Suprapubic skin (tissue), 4 donors: ENCODE measurements at regions not wholly inside any gene's neighbourhood (a gene's known extent, or its start where the extent isn't known, plus 50 kb on each side); places are given as distances from the start of the nearest gene placed in this dataset.

Source experiments
- DNase-seq, 2 donors: peaks; one replicate each; pipeline ENCODE4 v3.0.0-alpha.2; 2019; ENCODE audit warnings: low spot score in 2 of 2
- H3K27ac ChIP-seq: fragments of 200-600 bp; sonication (generic); one replicate; pipeline ENCODE4 v1.5.1; 2019
- H3K27me3 ChIP-seq: fragments of 200-600 bp; sonication (generic); one replicate; pipeline ENCODE4 v1.5.1; 2019
- H3K36me3 ChIP-seq: fragments of 200-600 bp; sonication (generic); one replicate; pipeline ENCODE4 v1.5.1; 2019
- H3K4me1 ChIP-seq: fragments of 200-600 bp; sonication (generic); one replicate; pipeline ENCODE4 v1.5.1; 2019
- H3K4me3 ChIP-seq: fragments of 200-600 bp; sonication (generic); one replicate; pipeline ENCODE4 v1.5.1; 2019; ENCODE audit warnings: mild to moderate bottlenecking
- H3K9me3 ChIP-seq: fragments of 200-600 bp; sonication (generic); one replicate; pipeline ENCODE4 v1.5.1; 2019
- CTCF ChIP-seq, 2 donors: fragments of 200-600 bp in 1 of 2; fragments of 450-650 bp in 1 of 2; sonication (generic) in 1 of 2; IDR thresholded peaks; one replicate each; pipeline ENCODE4 v1.5.1; 2016 to 2019; ENCODE audit warnings: antibody characterized with exemption in 2 of 2, mild to moderate bottlenecking in 1 of 2, moderate library complexity in 1 of 2
- EP300 ChIP-seq: sonication (generic); formaldehyde crosslinking; IDR thresholded peaks from one replicate; pipeline ENCODE4 v1.6.1; 2017; ENCODE audit warnings: antibody characterized with exemption
- POLR2A ChIP-seq, 2 donors: fragments of 450-650 bp; IDR thresholded peaks; one replicate each; pipeline ENCODE4 v1.6.1; 2017; ENCODE audit warnings: antibody characterized with exemption in 2 of 2, mild to moderate bottlenecking in 2 of 2, moderate library complexity in 2 of 2
- POLR2AphosphoS5 ChIP-seq, 3 donors: sonication (generic); formaldehyde crosslinking; IDR thresholded peaks; one replicate each; pipeline ENCODE4 v1.6.1; 2017; ENCODE audit warnings: antibody characterized with exemption in 3 of 3
- WGBS: methylation state at CpG from one replicate; pipeline ENCODE4 v1.1.5; 2018; 5-methylcytosine and 5-hydroxymethylcytosine counted together

GRCh38 chr5:91668261-91668660 is 285.1 kb upstream of the ARRDC3 start:
- no peak for DNase-seq
- H3K4me1 ChIP-seq: no peaks in the 10 kb centered on the region
- 61% methylated on average over 3 of the region's 3 CpGs for WGBS

DNA sequence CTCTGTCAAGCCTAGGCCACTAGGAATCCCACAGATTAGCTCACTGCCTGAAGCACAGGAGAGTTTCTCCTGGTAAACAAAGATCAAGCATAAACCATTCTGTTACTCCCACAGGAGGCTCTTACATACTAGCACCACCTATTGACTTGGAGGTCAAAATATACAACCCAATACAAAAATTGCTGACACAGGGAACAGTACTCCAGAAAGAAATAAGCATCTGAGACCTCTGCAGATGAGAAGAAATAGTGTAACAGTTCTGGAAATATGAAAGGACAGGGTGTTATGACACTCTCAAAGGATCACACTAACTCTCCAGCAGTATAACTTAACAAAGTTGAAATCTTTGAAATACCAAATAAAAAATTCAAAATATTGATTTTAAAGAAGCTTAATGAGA is 269.6 kb upstream of the ARRDC3 start:
- Histone ChIP-seq H3K9me3 (peaks cover 18% of the 10 kb centered on the region), H3K4me3 (no peak overlapping the region), H3K27me3 (no peaks in the 10 kb centered on the region), H3K4me1 (no peaks in the 10 kb centered on the region), H3K27ac (no peak overlapping the region), H3K36me3 (no peaks in the 10 kb centered on the region)
- no peak for TF ChIP-seq POLR2A (IDR thresholded peaks at IDR 0.05)
- TF ChIP-seq EP300: no peak
- DNase-seq: no peak

More at GRCh38 chr5:91668261-91668660, 285.1 kb upstream of the ARRDC3 start:
- Histone ChIP-seq H3K27ac (no peak overlapping the region), H3K36me3 (no peaks in the 10 kb centered on the region), H3K27me3 (no peaks in the 10 kb centered on the region), H3K9me3 (no peaks in the 10 kb centered on the region), H3K4me3 (no peak overlapping the region)
- TF ChIP-seq CTCF (IDR thresholded peaks at IDR 0.05) (no peak), EP300 (no peak), POLR2A (IDR thresholded peaks at IDR 0.05) (no peak), POLR2AphosphoS5 (IDR thresholded peaks at IDR 0.05) (no peak)

GRCh38 chr5:91651704-91652103 is 268.6 kb upstream of the ARRDC3 start:
- Histone ChIP-seq H3K4me3 (no peak overlapping the region), H3K4me1 (no peaks in the 10 kb centered on the region), H3K27ac (no peak overlapping the region), H3K9me3 (peaks cover 14% of the 10 kb centered on the region), H3K27me3 (no peaks in the 10 kb centered on the region), H3K36me3 (no peaks in the 10 kb centered on the region)
- no peak for DNase-seq
- TF ChIP-seq POLR2AphosphoS5 (IDR thresholded peaks at IDR 0.05) (no peak), CTCF (IDR thresholded peaks at IDR 0.05) (no peak), EP300 (no peak)

GRCh38 chr5:91645347-91645746 is 262.2 kb upstream of the ARRDC3 start:
- 83% methylated on average over 2 of the region's 4 CpGs for WGBS
- no peaks in the 10 kb centered on the region for H3K9me3 ChIP-seq
- DNase-seq: no peak
- TF ChIP-seq EP300 (no peak), POLR2AphosphoS5 (IDR thresholded peaks at IDR 0.05) (no peak), CTCF (IDR thresholded peaks at IDR 0.05) (no peak)
- no peak overlapping the region for H3K4me3 ChIP-seq
- H3K36me3 ChIP-seq: no peaks in the 10 kb centered on the region
- no peak overlapping the region for H3K27ac ChIP-seq
- no peaks in the 10 kb centered on the region for H3K27me3 ChIP-seq
- no peaks in the 10 kb centered on the region for H3K4me1 ChIP-seq

DNA sequence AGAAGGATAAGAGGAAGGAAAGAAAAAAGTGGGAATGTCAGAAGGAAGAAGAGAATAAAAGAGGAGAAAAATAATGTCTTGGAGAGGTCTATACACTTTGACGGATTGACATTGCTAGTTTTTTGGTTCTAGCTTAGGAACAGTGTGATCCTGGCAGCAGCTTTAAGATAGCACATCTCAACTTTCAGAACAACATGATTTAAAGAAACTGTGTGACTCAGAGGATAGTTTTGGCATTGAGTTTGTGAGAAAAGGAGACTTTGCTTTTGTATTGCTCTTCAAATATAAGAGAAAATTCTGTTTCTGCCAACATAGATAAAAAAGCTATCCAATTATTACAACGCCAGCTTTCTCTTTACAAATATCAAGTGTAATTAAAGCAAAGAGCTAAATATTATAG is 260.7 kb upstream of the ARRDC3 start:
- no peak for DNase-seq
- Histone ChIP-seq H3K27ac (no peak overlapping the region), H3K27me3 (no peaks in the 10 kb centered on the region), H3K36me3 (no peaks in the 10 kb centered on the region), H3K4me3 (no peak overlapping the region), H3K4me1 (no peaks in the 10 kb centered on the region), H3K9me3 (no peaks in the 10 kb centered on the region)
- 57% methylated on average over 2 of the region's 2 CpGs for WGBS
- TF ChIP-seq EP300: no peak
- TF ChIP-seq POLR2AphosphoS5 (IDR thresholded peaks at IDR 0.05): no peak
- no peak for TF ChIP-seq POLR2A (IDR thresholded peaks at IDR 0.05)
- no peak for TF ChIP-seq CTCF (IDR thresholded peaks at IDR 0.05)

GRCh38 chr5:91642581-91642980 is 259.5 kb upstream of the ARRDC3 start:
- H3K27me3 ChIP-seq: no peaks in the 10 kb centered on the region
- DNase-seq: no peak
- no peak overlapping the region for H3K27ac ChIP-seq
- TF ChIP-seq CTCF (IDR thresholded peaks at IDR 0.05): no peak
- TF ChIP-seq POLR2AphosphoS5 (IDR thresholded peaks at IDR 0.05): no peak
- TF ChIP-seq POLR2A (IDR thresholded peaks at IDR 0.05): no peak
- TF ChIP-seq EP300: no peak
- WGBS: 80% methylated on average over 5 of the region's 5 CpGs
- no peaks in the 10 kb centered on the region for H3K9me3 ChIP-seq
- no peaks in the 10 kb centered on the region for H3K4me1 ChIP-seq
- no peak overlapping the region for H3K4me3 ChIP-seq
- H3K36me3 ChIP-seq: no peaks in the 10 kb centered on the region
